K562 (cell line): ENCODE measurements at regions not wholly inside any gene's neighbourhood (a gene's known extent, or its start where the extent isn't known, plus 50 kb on each side); places are given as distances from the start of the nearest gene placed in this dataset.

Experiments used
- ATF7 ChIP-seq: fragments of 450-650 bp; IDR thresholded peaks from 2 replicates; pipeline ENCODE4 v1.7.1; 2014; ENCODE audit warnings: mild to moderate bottlenecking, moderate library complexity
- E2F4 ChIP-seq: sonication (generic); formaldehyde crosslinking; IDR thresholded peaks from 2 replicates; pipeline ENCODE4 v1.8.0; 2022; ENCODE audit warnings: mild to moderate bottlenecking, low read depth, missing genetic modification reagents
- IRF9 ChIP-seq: fragments of 450-650 bp; IDR thresholded peaks from 2 replicates; pipeline ENCODE4 v1.6.1; 2016; ENCODE audit warnings: missing biosample characterization, missing genetic modification characterization
- JUN ChIP-seq, 2 experiments: sonication (generic) in 1 of 2; formaldehyde crosslinking in 1 of 2; IDR thresholded peaks; 2 replicates each; pipeline versions ENCODE4 v1.6.1 to v1.8.0; 2012 to 2022; ENCODE audit warnings: borderline replicate concordance in 2 of 2, mild to moderate bottlenecking in 2 of 2, improper control_type of control experiment in 1 of 2, low read depth in 1 of 2, low read length in 1 of 2, missing genetic modification reagents in 1 of 2
- MIER1 ChIP-seq: fragments of 450-650 bp; IDR thresholded peaks from 2 replicates; pipeline ENCODE4 v1.6.1; 2016; ENCODE audit warnings: antibody characterized with exemption, mild to moderate bottlenecking, low read depth
- RCOR1 ChIP-seq, 2 experiments: IDR thresholded peaks; 2 replicates each; pipeline ENCODE4 v1.6.1; 2012; ENCODE audit warnings: low read depth in 2 of 2, low read length in 2 of 2, borderline replicate concordance in 1 of 2, improper control_type of control experiment in 1 of 2
- REST ChIP-seq, 2 experiments: fragments of 450-650 bp; formaldehyde crosslinking in 1 of 2; IDR thresholded peaks; 2 replicates each; pipeline versions ENCODE4 v1.4.0 to v1.6.1; 2014 to 2020; ENCODE audit warnings: mild to moderate bottlenecking in 2 of 2, borderline replicate concordance in 1 of 2, low read depth in 1 of 2
- SMC3 ChIP-seq: conservative IDR thresholded peaks from 2 replicates; pipeline ENCODE4 v1.6.1; 2011; ENCODE audit warnings: low read depth, low read length, improper control_type of control experiment; ENCODE audit not compliant: insufficient read depth
- ZMIZ1 ChIP-seq, 2 experiments: fragments of 150-350 bp in 1 of 2; IDR thresholded peaks; 2 replicates each; pipeline ENCODE4 v1.6.1; 2012 to 2016; ENCODE audit warnings: low read depth in 2 of 2, low read length in 2 of 2, mild to moderate bottlenecking in 1 of 2, moderate library complexity in 1 of 2

GRCh38 chr6:86683132-86683908 lies 254.0 kb upstream of the HTR1E start (continued):
- TF ChIP-seq ZMIZ1 (IDR thresholded peaks at IDR 0.05; ENCODE audit: low read depth in 2 of 2, low read length in 2 of 2) (peak in 1 of 2 experiments; percentile 94; a peak in 2 of 4 replicates), RCOR1 (IDR thresholded peaks at IDR 0.05; ENCODE audit: borderline replicate concordance in 1 of 2, low read depth in 2 of 2, low read length in 2 of 2) (peak in 1 of 2 experiments; percentile 77; a peak in 2 of 4 replicates), MIER1 (no peak), JUN (IDR thresholded peaks at IDR 0.05; ENCODE audit: borderline replicate concordance, low read depth, low read length) (0 out of 2 replicates have a peak, but pooled peaks have one; percentile 21), JUN (CRISPR knock-in tag; IDR thresholded peaks at IDR 0.05; ENCODE audit: borderline replicate concordance) (no peak), SMC3 (no peak), REST (IDR thresholded peaks at IDR 0.05; ENCODE audit: borderline replicate concordance) (no peak; the same call in 1 of the 2 replicates), REST (CRISPR knock-in tag; IDR thresholded peaks at IDR 0.05; ENCODE audit: low read depth) (no peak), IRF9 (tag) (peak; percentile 30; the same call in 1 of the 2 replicates), ATF7 (peak; percentile 83; the same call in 1 of the 2 replicates), E2F4 (no peak)
